ENCODE measurements at regions not wholly inside any gene's neighbourhood (a gene's known extent, or its start where the extent isn't known, plus 50 kb on each side); places are given as distances from the start of the nearest gene placed in this dataset.

- TF ChIP-seq ARID4B (CRISPR knock-in tag; IDR thresholded peaks at IDR 0.05; ENCODE audit: borderline replicate concordance) (no peak), ESRRA (CRISPR knock-in tag; IDR thresholded peaks at IDR 0.05; ENCODE audit: borderline replicate concordance) (no peak), KAT7 (CRISPR knock-in tag; IDR thresholded peaks at IDR 0.05; ENCODE audit: borderline replicate concordance) (no peak)
Measured at GRCh38 chr10:77732213-77733003, 94.8 kb upstream of the KCNMA1 start (continued).

GRCh38 chr10:77727481-77727880, 89.9 kb upstream of the KCNMA1 start:
- no peak for ATAC-seq
- CTCF ChIA-PET, result no interaction called here
- DNase-seq (ENCODE audit: low spot score), result no peak
- no peak for TF ChIP-seq ZNF317 (CRISPR knock-in tag; IDR thresholded peaks at IDR 0.05; ENCODE audit: borderline replicate concordance, low read depth)
- TF ChIP-seq IRF2 (CRISPR knock-in tag; IDR thresholded peaks at IDR 0.05; ENCODE audit: borderline replicate concordance, low read depth), result no peak
- TF ChIP-seq ZBTB43 (CRISPR knock-in tag; IDR thresholded peaks at IDR 0.05), result no peak
- TF ChIP-seq HMGA2 (CRISPR knock-in tag; IDR thresholded peaks at IDR 0.05), result no peak
- no peak for TF ChIP-seq HMGXB4 (CRISPR knock-in tag; IDR thresholded peaks at IDR 0.05)
- no peak for TF ChIP-seq JUN (CRISPR knock-in tag; IDR thresholded peaks at IDR 0.05)
- TF ChIP-seq ATF1 (CRISPR knock-in tag; IDR thresholded peaks at IDR 0.05), result no peak
- TF ChIP-seq ZNF425 (CRISPR knock-in tag; conservative IDR thresholded peaks at IDR 0.05), result no peak
- TF ChIP-seq SP1 (CRISPR knock-in tag; conservative IDR thresholded peaks at IDR 0.05), result no peak
- no peak for TF ChIP-seq PREB (CRISPR knock-in tag; IDR thresholded peaks at IDR 0.05; ENCODE audit: borderline replicate concordance)
- no peak for TF ChIP-seq ZNF512 (CRISPR knock-in tag; IDR thresholded peaks at IDR 0.05; ENCODE audit: borderline replicate concordance)
- TF ChIP-seq MAX (CRISPR knock-in tag; IDR thresholded peaks at IDR 0.05), result no peak
- no peak for TF ChIP-seq ZNF219 (CRISPR knock-in tag; IDR thresholded peaks at IDR 0.05; ENCODE audit: borderline replicate concordance)
- no peak for TF ChIP-seq AR (CRISPR knock-in tag; IDR thresholded peaks at IDR 0.05)
- TF ChIP-seq ELF4 (CRISPR knock-in tag; IDR thresholded peaks at IDR 0.05; ENCODE audit: low read depth), result no peak

More at GRCh38 chr10:77727481-77727880, 89.9 kb upstream of the KCNMA1 start:
- POLR2A ChIA-PET, result no interaction called here
- Mint-ChIP-seq H3K27me3 (ENCODE audit: low read depth) (no peaks in the 10 kb centered on the region), H3K4me1 (peaks cover 8% of the 10 kb centered on the region; the same call in 1 of the 2 replicates), H3K9me3 (peaks cover 5% of the 10 kb centered on the region; the same call in 1 of the 2 replicates), H3K4me3 (no peak overlapping the region), H3K36me3 (no peaks in the 10 kb centered on the region), H3K27ac (no peak overlapping the region)

Measured in WTC11 (cell line).